ENCODE measurements at regions not wholly inside any gene's neighbourhood (a gene's known extent, or its start where the extent isn't known, plus 50 kb on each side); places are given as distances from the start of the nearest gene placed in this dataset.
A peak's percentile ranks its signal among the peaks of the same experiment; 100 is the strongest.

GRCh38 chr11:71081704-71082230, 170.6 kb downstream of the SHANK2 start:
- Histone ChIP-seq H3K9me3 (no peaks in the 10 kb centered on the region), H3K36me3 (no peaks in the 10 kb centered on the region), H3K27me3 (no peaks in the 10 kb centered on the region), H3K4me3 (no peak overlapping the region), H3K4me1 (no peaks in the 10 kb centered on the region), H3K27ac (no peak overlapping the region)
- intact Hi-C loops (cut with DNase I) = no loop called here
- DNase-seq (no peak), ATAC-seq (no peak)
- TF ChIP-seq POLR2A (IDR thresholded peaks at IDR 0.05) (no peak), CTCF (IDR thresholded peaks at IDR 0.05) (no peak)
- no CpG with 5 or more reads among the region's 12 CpGs for WGBS (ENCODE audit: insufficient coverage, low coverage, low lambda C conversion rate, missing lambda C conversion rate)

- H3K27me3 ChIP-seq = no peaks in the 10 kb centered on the region
- no peaks in the 10 kb centered on the region for H3K36me3 ChIP-seq
- ATAC-seq (peak; percentile 81 to 92 (median 84)), DNase-seq (peak; percentile 54 to 74 (median 72))
- intact Hi-C loops (cut with DNase I) = no loop called here
- no peak overlapping the region for H3K27ac ChIP-seq
- no peaks in the 10 kb centered on the region for H3K9me3 ChIP-seq
- H3K4me3 ChIP-seq = no peak overlapping the region
- no peak for TF ChIP-seq POLR2A (IDR thresholded peaks at IDR 0.05)
- TF ChIP-seq CTCF (IDR thresholded peaks at IDR 0.05) = peak; percentile 36 to 64 (median 48)
- no peaks in the 10 kb centered on the region for H3K4me1 ChIP-seq
- 53% methylated on average over 9 of the region's 25 CpGs for WGBS (ENCODE audit: insufficient coverage, low coverage, low lambda C conversion rate, missing lambda C conversion rate)
Measured at GRCh38 chr11:71080239-71081097, 171.9 kb downstream of the SHANK2 start.

GRCh38 chr11:71079795-71080194, 172.6 kb downstream of the SHANK2 start:
- Histone ChIP-seq H3K27me3 (no peaks in the 10 kb centered on the region), H3K27ac (no peak overlapping the region), H3K36me3 (no peaks in the 10 kb centered on the region), H3K9me3 (no peaks in the 10 kb centered on the region), H3K4me1 (no peaks in the 10 kb centered on the region), H3K4me3 (no peak overlapping the region)
- intact Hi-C loops (cut with DNase I) = no loop called here
- TF ChIP-seq CTCF (IDR thresholded peaks at IDR 0.05) = no peak
- no peak for TF ChIP-seq POLR2A (IDR thresholded peaks at IDR 0.05)
- ATAC-seq (no peak), DNase-seq (no peak)
- 57% methylated on average over 2 of the region's 3 CpGs for WGBS (ENCODE audit: insufficient coverage, low coverage, low lambda C conversion rate, missing lambda C conversion rate)

- Histone ChIP-seq H3K4me1 (no peaks in the 10 kb centered on the region), H3K27me3 (no peaks in the 10 kb centered on the region), H3K27ac (no peak overlapping the region), H3K9me3 (no peaks in the 10 kb centered on the region), H3K4me3 (no peak overlapping the region), H3K36me3 (peaks cover 0 to 6% (median 0%) of the 10 kb centered on the region in 4 donors)
- TF ChIP-seq CTCF (IDR thresholded peaks at IDR 0.05) (no peak), POLR2A (IDR thresholded peaks at IDR 0.05) (no peak)
- 58% methylated on average over 3 of the region's 6 CpGs for WGBS (ENCODE audit: insufficient coverage, low coverage, low lambda C conversion rate, missing lambda C conversion rate)
- intact Hi-C loops (cut with DNase I) = no loop called here
- DNase-seq (no peak), ATAC-seq (no peak)
Measured at GRCh38 chr11:71078482-71078881, 173.9 kb downstream of the SHANK2 start.
